IMR-90 (cell line): ENCODE measurements at regions not wholly inside any gene's neighbourhood (a gene's known extent, or its start where the extent isn't known, plus 50 kb on each side); places are given as distances from the start of the nearest gene placed in this dataset.

Experiments used
- ATAC-seq: fragments of 200-7000 bp; cut with Tn5 transposase; 2 replicates; pipeline ENCODE4 v1.9.1; 2020; ENCODE audit warnings: low read depth, mild to moderate bottlenecking, moderate library complexity
- BruUV-seq: library from RNA; stranded (reverse); fragments of 400-500 nt; replicated peaks from 2 replicates; lab custom pipeline; 2021; lab: Mats Ljungman, UMichigan
- CTCF ChIA-PET: fragments of 300-600 bp; formaldehyde crosslinking; extraction: SDS; loops from one replicate; lab custom pipeline; 2021; ENCODE audit warnings: antibody characterized with exemption; lab: Yijun Ruan, JAX
- POLR2A ChIA-PET: fragments of 300-600 bp; sonication (Branson Sonifier 250); formaldehyde crosslinking; loops from one replicate; lab custom pipeline; 2022; ENCODE audit warnings: antibody characterized with exemption; ENCODE audit not compliant: unreplicated experiment; lab: Charles Lee
- DNase-seq: peaks from one replicate; pipeline ENCODE4 v3.0.0; 2013
- H2AFZ ChIP-seq: replicated peaks from 2 replicates; pipeline ENCODE3; 2013; ENCODE audit warnings: low read length, mild to moderate bottlenecking; ENCODE audit not compliant: poor library complexity
- H2AK5ac ChIP-seq: 2 replicates; pipeline ENCODE4 v1.6.1; 2013; ENCODE audit warnings: low read depth, low read length, inconsistent platforms
- H2AK9ac ChIP-seq: replicated peaks from 2 replicates; pipeline ENCODE3; 2013; ENCODE audit warnings: mild to moderate bottlenecking, low read depth, low read length, moderate library complexity; ENCODE audit not compliant: poor library complexity
- H2BK120ac ChIP-seq: 2 replicates; pipeline ENCODE4 v1.6.1; 2013; ENCODE audit warnings: low read depth, low read length, inconsistent platforms
- H2BK15ac ChIP-seq: 3 replicates; pipeline ENCODE4 v1.6.1; 2013; ENCODE audit warnings: low read depth, low read length, inconsistent platforms
- H2BK20ac ChIP-seq: 2 replicates; pipeline ENCODE4 v1.6.1; 2013; ENCODE audit warnings: low read depth, mild to moderate bottlenecking, inconsistent platforms, low read length, moderate library complexity
- H2BK5ac ChIP-seq: 2 replicates; pipeline ENCODE4 v1.6.1; 2013; ENCODE audit warnings: mild to moderate bottlenecking, low read depth, low read length, inconsistent platforms; ENCODE audit not compliant: poor library complexity, severe bottlenecking
- H3K14ac ChIP-seq: replicated peaks from 2 replicates; pipeline ENCODE4 v1.6.1; 2013; ENCODE audit warnings: low read depth, low read length, inconsistent platforms
- H3K18ac ChIP-seq: 2 replicates; pipeline ENCODE4 v1.6.1; 2013; ENCODE audit warnings: low read depth, low read length, control low read depth
- H3K23ac ChIP-seq: 2 replicates; pipeline ENCODE4 v1.6.1; 2013; ENCODE audit warnings: low read depth, low read length, inconsistent platforms
- H3K27ac ChIP-seq: 2 replicates; pipeline ENCODE4 v1.5.1; 2013; ENCODE audit warnings: mild to moderate bottlenecking, control low read depth, low read length; ENCODE audit not compliant: insufficient read depth
- H3K27me3 ChIP-seq: 2 replicates; pipeline ENCODE4 v1.6.1; 2013; ENCODE audit warnings: low read length; ENCODE audit not compliant: control insufficient read depth, insufficient read depth
- H3K36me3 ChIP-seq: 2 replicates; pipeline ENCODE4 v1.6.1; 2013; ENCODE audit warnings: low read length, mixed read lengths; ENCODE audit not compliant: control insufficient read depth, insufficient read depth
- H3K4ac ChIP-seq: 2 replicates; pipeline ENCODE4 v1.6.1; 2013; ENCODE audit warnings: low read depth, low read length, inconsistent platforms
- H3K4me1 ChIP-seq: 2 replicates; pipeline ENCODE4 v1.6.1; 2013; ENCODE audit warnings: low read length, mixed read lengths; ENCODE audit not compliant: control insufficient read depth, insufficient read depth
- H3K4me2 ChIP-seq: 2 replicates; pipeline ENCODE4 v1.6.1; 2013; ENCODE audit warnings: low read depth, mild to moderate bottlenecking, control low read depth, low read length, moderate library complexity
- H3K4me3 ChIP-seq: 2 replicates; pipeline ENCODE4 v1.5.1; 2013; ENCODE audit warnings: low read depth, mild to moderate bottlenecking, control low read depth, low read length, moderate library complexity; ENCODE audit not compliant: insufficient read depth
- H3K56ac ChIP-seq: 2 replicates; pipeline ENCODE4 v1.6.1; 2013; ENCODE audit warnings: low read length, inconsistent platforms; ENCODE audit not compliant: insufficient read depth; ENCODE audit errors: extremely low read depth
- H3K79me1 ChIP-seq, 2 experiments: 2 replicates each; pipeline ENCODE4 v1.6.1; 2013; ENCODE audit warnings: low read length in 2 of 2, inconsistent platforms in 1 of 2, low read depth in 1 of 2
- H3K9ac ChIP-seq: 2 replicates; pipeline ENCODE4 v1.6.1; 2013; ENCODE audit warnings: low read depth, low read length, control low read depth
- H3K9me1 ChIP-seq: 2 replicates; pipeline ENCODE4 v1.6.1; 2013; ENCODE audit warnings: low read length, inconsistent platforms; ENCODE audit not compliant: insufficient read depth
- H3K9me3 ChIP-seq: 2 replicates; pipeline ENCODE4 v1.6.1; 2013; ENCODE audit warnings: low read length; ENCODE audit not compliant: control insufficient read depth, insufficient read depth
- H4K20me1 ChIP-seq: 2 replicates; pipeline ENCODE4 v1.6.1; 2013; ENCODE audit warnings: low read length, inconsistent platforms; ENCODE audit not compliant: insufficient read depth
- H4K5ac ChIP-seq: 2 replicates; pipeline ENCODE4 v1.6.1; 2013; ENCODE audit warnings: mild to moderate bottlenecking, low read depth, low read length, control low read depth
- H4K8ac ChIP-seq, 2 experiments: 2 replicates each; pipeline ENCODE4 v1.6.1; 2013; ENCODE audit warnings: low read depth in 2 of 2, low read length in 2 of 2, control low read depth in 1 of 2, inconsistent platforms in 1 of 2
- H4K91ac ChIP-seq: 2 replicates; pipeline ENCODE4 v1.6.1; 2013; ENCODE audit warnings: low read depth, low read length, inconsistent platforms; ENCODE audit not compliant: insufficient read depth
- CEBPB ChIP-seq: IDR thresholded peaks from 2 replicates; pipeline ENCODE4 v1.6.1; 2012; ENCODE audit warnings: low read depth, low read length, improper control_type of control experiment
- CHD1 ChIP-seq: IDR thresholded peaks from 2 replicates; pipeline ENCODE4 v1.6.1; 2012; ENCODE audit warnings: low read depth, low read length, improper control_type of control experiment
- CTCF ChIP-seq: conservative IDR thresholded peaks from 2 replicates; pipeline ENCODE4 v1.5.1; 2012; ENCODE audit warnings: mild to moderate bottlenecking, low read depth, low read length, improper control_type of control experiment
- FOS ChIP-seq: fragments of 150-350 bp; IDR thresholded peaks from 2 replicates; pipeline ENCODE4 v1.6.1; 2016; ENCODE audit warnings: low read depth, low read length
- POLR2A ChIP-seq: IDR thresholded peaks from 2 replicates; pipeline ENCODE4 v1.6.1; 2012; ENCODE audit warnings: mild to moderate bottlenecking, low read depth, low read length
- RCOR1 ChIP-seq: IDR thresholded peaks from 2 replicates; pipeline ENCODE4 v1.6.1; 2012; ENCODE audit warnings: mild to moderate bottlenecking, low read length, improper control_type of control experiment; ENCODE audit not compliant: insufficient replicate concordance
- RFX5 ChIP-seq: IDR thresholded peaks from 2 replicates; pipeline ENCODE4 v1.8.0; 2012; ENCODE audit warnings: low read depth, mild to moderate bottlenecking, low read length, moderate library complexity
- USF2 ChIP-seq: fragments of 150-350 bp; IDR thresholded peaks from 2 replicates; pipeline ENCODE4 v1.6.1; 2017; ENCODE audit warnings: mild to moderate bottlenecking, antibody characterized with exemption, low read length, low read depth
- dilution Hi-C: fragments of 300-500 bp; cut with HindIII; formaldehyde crosslinking; loops from one replicate; pipeline ENCODE4 v1.14.3; 2018; ENCODE audit warnings: low sequenced_read_pairs; ENCODE audit not compliant: unreplicated experiment
- in situ Hi-C: fragments of 300-500 bp; cut with MboI; formaldehyde crosslinking; loops from 3 replicates; pipeline ENCODE4 v1.14.3; 2019; ENCODE audit warnings: low sequenced_read_pairs, inconsistent platforms, mixed read lengths
- intact Hi-C: fragments of 100-400 bp; cut with micrococcal nuclease; formaldehyde crosslinking; loops from 2 replicates; pipeline ENCODE4 v1.10.0; 2022

- CTCF ChIA-PET, result no interaction called here
These were observed 457.0 kb downstream of the PLOD2 start for GRCh38 chr3:145704020-145704419.

More at GRCh38 chr3:145704020-145704419, 457.0 kb downstream of the PLOD2 start:
- no peak overlapping the region for H2AK9ac ChIP-seq
- in situ Hi-C loops, result no loop called here
- intact Hi-C loops, result no loop called here
- H3K56ac ChIP-seq, result no peak overlapping the region
- BruUV-seq, result no TSS peak
- no peak overlapping the region for H3K9ac ChIP-seq
- H2BK15ac ChIP-seq, result no peak overlapping the region
- H3K18ac ChIP-seq, result no peak overlapping the region
- H2BK120ac ChIP-seq, result no peak overlapping the region
- no peak overlapping the region for H3K23ac ChIP-seq
- H3K4me2 ChIP-seq, result no peak overlapping the region
- no peak overlapping the region for H3K14ac ChIP-seq
- dilution Hi-C loops, result no loop called here
- no peak for ATAC-seq
- no peak for DNase-seq
- H3K27me3 ChIP-seq, result no peaks in the 10 kb centered on the region
- H3K4ac ChIP-seq, result no peak overlapping the region
- H4K91ac ChIP-seq, result no peak overlapping the region
- no peaks in the 10 kb centered on the region for H4K20me1 ChIP-seq
- H3K4me1 ChIP-seq, result no peaks in the 10 kb centered on the region
- TF ChIP-seq CHD1, result no peak
- TF ChIP-seq POLR2A, result no peak
- no peak for TF ChIP-seq RCOR1
- TF ChIP-seq RFX5, result no peak
- no peak for TF ChIP-seq CEBPB
- no peak for TF ChIP-seq FOS
- no peak for TF ChIP-seq USF2
- no peak for TF ChIP-seq CTCF
- H2AK5ac ChIP-seq, result no peak overlapping the region
- H3K4me3 ChIP-seq, result no peak overlapping the region
- H4K5ac ChIP-seq, result no peak overlapping the region
- H4K8ac ChIP-seq, result no peak overlapping the region
- no peak overlapping the region for H2AFZ ChIP-seq
- POLR2A ChIA-PET, result no interaction called here
- H3K9me1 ChIP-seq, result no peaks in the 10 kb centered on the region
- no peak overlapping the region for H2BK5ac ChIP-seq
- H3K27ac ChIP-seq, result no peak overlapping the region
- H2BK20ac ChIP-seq, result no peak overlapping the region
- no peaks in the 10 kb centered on the region for H3K36me3 ChIP-seq
- peaks cover 2% of the 10 kb centered on the region; the same call in 1 of the 2 replicates for H3K9me3 ChIP-seq
- no peaks in the 10 kb centered on the region for H3K79me1 ChIP-seq
